Fibroblast of skin of abdomen (primary cell): ENCODE measurements at regions not wholly inside any gene's neighbourhood (a gene's known extent, or its start where the extent isn't known, plus 50 kb on each side); places are given as distances from the start of the nearest gene placed in this dataset.
A peak's percentile ranks its signal among the peaks of the same experiment; 100 is the strongest.

ENCODE experiments used
- DNase-seq: peaks from one replicate; pipeline ENCODE4 v3.0.0-alpha.2; 2013

DNA sequence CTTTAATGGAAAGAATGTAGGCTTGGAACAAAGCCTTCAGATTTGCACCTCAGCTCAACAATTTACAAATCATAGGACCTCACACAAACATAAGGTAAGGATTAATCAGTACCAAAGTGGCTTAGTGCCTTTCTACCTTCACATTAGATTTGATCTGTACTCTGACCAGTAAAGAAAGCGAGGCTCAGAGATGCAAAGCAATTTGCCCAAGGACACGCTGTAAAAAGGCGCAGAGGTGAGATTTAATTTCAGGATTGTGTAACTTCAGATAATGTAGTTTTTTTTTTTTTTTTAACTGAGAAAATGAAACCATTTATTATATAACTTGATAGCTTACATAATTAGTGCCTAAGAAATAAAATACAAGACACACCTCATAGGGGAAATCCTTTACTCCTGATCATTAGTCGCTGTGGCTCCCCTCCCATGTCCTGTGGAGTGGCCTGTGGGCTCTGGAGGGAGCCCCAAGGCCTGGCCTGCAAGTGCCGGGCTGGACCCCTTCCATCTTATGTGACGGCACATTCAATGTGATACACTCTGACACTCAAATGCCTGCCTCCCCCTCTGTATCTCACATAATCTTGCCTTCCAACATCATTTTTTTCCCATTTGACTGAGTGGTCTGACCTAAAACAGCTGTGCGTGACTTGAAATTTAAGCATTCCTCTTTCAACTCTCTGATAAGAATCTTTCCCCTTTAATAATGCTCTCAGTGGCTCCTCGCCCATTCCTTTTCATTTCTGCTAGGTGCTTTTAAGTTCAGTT lies 426.5 kb upstream of the DAB1 start:
- DNase-seq, result no peak

DNA sequence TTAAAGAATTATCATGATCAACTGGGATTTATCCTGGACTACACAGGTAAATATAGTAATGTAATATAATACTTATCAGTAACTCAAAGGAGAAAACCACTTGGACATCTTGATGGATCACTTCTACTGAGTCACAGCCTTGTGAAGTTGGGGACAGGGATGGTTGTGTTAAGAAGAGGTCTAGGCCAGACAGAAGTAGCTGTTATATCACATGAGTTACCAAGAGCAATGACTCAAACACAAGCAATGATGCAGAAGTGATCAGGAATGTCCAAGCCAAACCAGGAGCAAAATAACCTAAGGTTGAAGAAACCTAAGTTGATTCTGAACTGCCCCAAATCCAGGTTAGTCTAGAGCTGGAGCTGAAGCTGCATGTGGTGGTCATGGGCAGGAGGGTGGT lies 424.5 kb upstream of the DAB1 start:
- DNase-seq, result peak; percentile 61

- DNase-seq, result peak; percentile 81
Measured at GRCh38 chr1:57845041-57845440, 421.2 kb upstream of the DAB1 start.

DNA sequence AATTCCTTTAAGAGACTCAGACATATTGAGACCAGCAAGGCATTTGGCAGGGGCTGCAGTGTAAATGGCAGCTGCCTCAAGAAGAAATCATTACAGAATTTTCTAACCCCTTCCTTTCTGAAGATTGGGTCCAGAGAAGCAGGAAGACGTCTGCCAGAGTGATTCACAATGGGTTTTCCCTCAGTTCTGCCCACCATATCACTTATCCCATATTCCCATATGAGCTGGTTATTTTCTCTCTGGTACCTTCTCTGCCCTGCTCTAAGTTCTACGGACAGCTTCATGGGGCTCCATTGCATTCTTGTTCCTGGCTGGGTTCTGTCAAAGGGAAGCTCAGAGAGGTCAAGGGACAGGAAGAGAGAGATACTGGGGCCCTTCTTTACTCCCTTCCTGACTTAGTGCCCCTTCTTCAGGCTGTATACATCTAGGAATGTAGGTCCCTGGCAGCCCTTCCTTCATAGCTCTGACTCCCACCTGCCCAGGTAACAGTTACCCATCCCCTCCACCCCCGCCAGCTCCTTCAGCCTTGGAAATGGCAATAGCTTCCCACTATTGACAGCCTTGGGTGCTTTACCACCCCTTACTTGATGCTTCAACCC lies 420.6 kb upstream of the DAB1 start:
- DNase-seq, result peak; percentile 14

- DNase-seq, result peak; percentile 77
Measured at GRCh38 chr1:57843760-57844159, 419.9 kb upstream of the DAB1 start.

- no peak for DNase-seq
Measured at GRCh38 chr1:57839526-57839925, 415.7 kb upstream of the DAB1 start.

DNA sequence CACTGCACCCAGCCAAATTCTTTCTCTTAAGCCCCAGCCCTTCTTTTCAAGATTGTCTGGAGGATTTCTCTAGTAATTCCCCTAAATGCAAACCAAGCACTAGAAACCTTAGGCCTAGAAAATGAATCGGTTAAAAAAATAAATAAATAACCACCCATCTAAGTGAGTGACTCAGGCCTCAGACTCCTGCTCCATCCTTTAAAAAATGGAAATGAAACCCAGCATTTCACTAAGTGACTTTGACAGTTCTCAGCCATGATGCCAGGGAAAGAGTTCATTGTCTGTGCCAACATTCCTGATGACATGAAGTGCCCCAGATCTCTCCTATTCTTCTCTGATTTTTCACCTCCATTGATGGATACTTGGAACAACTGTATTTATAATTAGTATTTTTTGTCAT lies 415.2 kb upstream of the DAB1 start:
- peak; percentile 69 for DNase-seq

- peak; percentile 15 for DNase-seq
Measured at GRCh38 chr1:57835620-57836019, 411.8 kb upstream of the DAB1 start.

GRCh38 chr1:57833296-57833695 lies 409.4 kb upstream of the DAB1 start:
- no peak for DNase-seq

DNA sequence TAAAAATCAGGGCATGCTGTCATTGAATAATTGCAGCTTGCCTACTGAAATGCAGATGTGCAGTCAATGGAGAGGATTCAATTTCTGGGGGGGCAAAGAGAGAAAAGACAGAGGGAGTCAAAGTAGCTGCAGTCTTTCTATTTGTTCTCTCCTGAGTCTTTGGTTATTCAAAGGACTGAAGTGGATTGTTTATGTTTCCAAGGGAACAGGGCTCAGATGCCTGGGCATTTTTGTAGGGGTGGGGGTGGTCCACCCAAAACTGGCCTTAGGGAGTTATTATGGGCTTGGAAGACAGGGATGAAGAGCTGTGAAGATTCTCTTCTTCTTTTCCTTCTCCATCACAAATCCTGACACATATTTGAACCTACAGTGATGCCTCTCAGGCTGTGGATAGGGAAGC lies 408.8 kb upstream of the DAB1 start:
- DNase-seq, result no peak

DNA sequence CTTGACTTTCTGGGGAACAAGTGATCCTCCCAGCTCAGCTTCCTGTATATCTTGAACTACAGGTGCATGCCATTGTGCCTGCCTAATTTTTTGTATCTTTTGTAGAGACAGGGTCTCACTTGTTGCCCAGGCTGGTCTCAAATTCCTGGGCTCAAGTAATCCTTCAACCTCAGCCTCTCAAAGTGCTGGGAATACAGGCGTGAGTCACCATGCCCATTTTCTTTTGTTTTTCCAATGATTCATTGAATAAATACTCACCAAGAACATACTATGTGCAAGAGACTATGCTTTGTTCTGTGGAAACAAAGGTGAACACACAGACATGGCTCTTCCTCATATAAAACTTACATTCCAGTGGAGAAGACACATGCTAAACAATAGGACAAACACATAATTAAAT lies 407.8 kb upstream of the DAB1 start:
- DNase-seq, result peak; percentile 58

GRCh38 chr1:57826535-57826934 lies 402.7 kb upstream of the DAB1 start:
- DNase-seq, result no peak

GRCh38 chr1:57824535-57824934 lies 400.7 kb upstream of the DAB1 start:
- no peak for DNase-seq

GRCh38 chr1:57820356-57821095 lies 396.7 kb upstream of the DAB1 start:
- peak; percentile 79 for DNase-seq

DNA sequence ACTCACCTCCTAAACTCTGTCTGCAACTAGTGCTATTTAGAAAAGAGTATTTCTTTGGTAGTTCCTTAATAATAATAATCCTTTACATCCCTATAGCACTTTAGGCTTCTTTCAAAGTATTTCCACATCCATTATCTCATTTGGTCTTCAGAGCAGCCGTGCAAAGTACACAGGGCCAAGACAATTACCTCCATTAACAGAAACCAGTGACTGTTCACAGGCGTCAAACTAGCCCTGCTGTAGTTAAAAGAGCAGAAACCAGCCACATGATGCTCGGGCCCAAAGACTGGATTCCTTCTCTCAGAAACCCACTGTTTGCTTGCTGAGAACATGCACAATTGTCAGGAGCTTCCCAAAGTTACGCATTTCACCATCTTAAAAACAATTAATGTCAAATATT lies 396.0 kb upstream of the DAB1 start:
- no peak for DNase-seq

- DNase-seq, result no peak
Measured at GRCh38 chr1:57803586-57803985, 379.7 kb upstream of the DAB1 start.

DNA sequence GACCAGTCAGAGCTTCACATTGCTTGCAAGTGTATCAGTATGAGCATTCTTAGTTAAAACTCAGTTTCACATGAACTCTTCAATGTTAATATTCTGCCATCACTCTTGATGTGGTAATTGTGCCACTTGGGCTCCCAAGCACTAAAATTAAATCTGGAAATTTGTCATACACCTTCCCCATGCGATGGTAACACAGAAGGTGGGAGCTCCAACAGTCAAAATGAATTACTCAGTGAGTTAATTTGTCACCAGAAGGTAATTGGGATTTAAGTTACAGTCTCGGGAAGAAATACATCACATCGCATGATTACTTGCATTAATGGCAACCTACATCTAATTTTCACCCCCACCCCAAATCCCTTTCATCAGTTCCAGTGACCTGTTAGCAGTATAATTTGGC lies 376.5 kb upstream of the DAB1 start:
- no peak for DNase-seq

DNA sequence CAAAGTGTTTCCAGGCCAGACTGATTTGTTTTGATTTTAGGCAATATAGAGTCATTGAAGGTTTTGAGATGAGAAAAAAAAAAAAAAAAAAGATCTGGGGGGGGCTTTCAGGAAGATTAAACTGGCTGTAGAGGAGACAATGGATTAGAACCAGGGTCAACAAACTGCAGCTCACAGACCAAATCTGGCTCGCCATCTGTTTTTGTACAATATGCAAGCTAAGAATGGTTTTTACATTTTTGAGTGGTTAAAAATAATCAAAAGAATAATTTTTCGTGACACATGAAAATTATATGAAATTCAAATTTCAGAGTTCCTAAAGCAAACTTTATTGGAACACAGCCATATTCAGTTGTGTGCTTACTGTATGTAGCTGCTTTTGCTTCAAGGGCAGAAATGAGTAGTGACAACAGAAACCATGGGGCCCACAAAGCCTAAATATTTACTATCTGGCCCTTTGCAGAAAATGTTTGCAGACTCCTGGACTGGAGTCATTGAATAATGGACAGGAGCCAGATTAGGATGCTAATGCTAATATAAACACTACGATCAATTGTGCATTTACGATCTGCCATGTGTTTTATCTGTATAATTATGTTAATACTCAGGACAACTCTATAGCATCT lies 375.7 kb upstream of the DAB1 start:
- DNase-seq, result no peak

GRCh38 chr1:57798543-57798942 lies 374.7 kb upstream of the DAB1 start:
- no peak for DNase-seq

GRCh38 chr1:57797084-57797483 lies 373.2 kb upstream of the DAB1 start:
- DNase-seq, result no peak

GRCh38 chr1:57796616-57797015 lies 372.8 kb upstream of the DAB1 start:
- DNase-seq, result no peak

DNA sequence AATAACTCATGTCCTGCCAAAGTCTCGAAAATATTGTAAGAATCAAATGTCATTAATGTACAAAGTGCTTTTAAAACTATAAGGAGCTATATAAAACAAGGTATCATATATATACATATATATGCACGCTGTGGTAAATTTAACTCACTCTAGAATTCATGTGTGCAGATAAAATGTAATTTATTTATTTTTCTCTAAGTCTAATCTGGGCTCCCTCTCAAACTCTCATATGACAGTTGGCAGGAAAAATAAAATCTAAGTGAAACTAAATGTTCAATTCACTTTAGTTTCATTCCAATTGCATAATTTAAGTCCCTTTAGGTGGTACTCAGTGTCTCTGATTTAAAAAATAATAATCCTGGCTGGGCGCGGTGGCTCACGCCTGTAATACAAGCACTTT lies 372.0 kb upstream of the DAB1 start:
- no peak for DNase-seq

DNA sequence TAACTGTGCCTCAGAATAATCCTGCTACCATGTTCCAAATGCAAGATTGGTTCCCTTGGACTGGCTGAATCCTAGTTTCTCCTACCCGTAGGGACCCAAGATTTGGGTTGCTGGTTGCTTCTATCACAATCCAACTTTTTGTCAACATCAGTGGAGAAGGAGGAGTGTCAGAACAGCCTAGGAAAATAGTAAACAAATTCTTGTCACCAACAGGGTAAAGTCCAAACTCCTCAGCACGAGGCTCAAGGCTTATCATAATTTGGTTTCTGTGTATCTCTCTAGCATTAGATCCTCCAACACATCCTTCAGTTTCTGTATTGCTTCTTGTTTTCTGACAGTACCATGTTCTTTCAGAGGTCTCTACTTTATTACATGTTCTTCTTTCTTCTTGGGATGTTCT lies 370.2 kb upstream of the DAB1 start:
- no peak for DNase-seq
